Small intestine (tissue), 7 donors: ENCODE measurements at regions not wholly inside any gene's neighbourhood (a gene's known extent, or its start where the extent isn't known, plus 50 kb on each side); places are given as distances from the start of the nearest gene placed in this dataset.

Experiments
- DNase-seq, 2 donors: peaks; one replicate each; pipeline versions ENCODE4 v3.0.0 to v3.0.0-alpha.2; 2013
- FAIRE-seq: peaks from 2 replicates; lab custom pipeline; 2012; peaks lifted over from hg19 to GRCh38; lab: Jason Lieb, UNC
- H3K27ac ChIP-seq, 3 donors: one replicate each; pipeline ENCODE4 v1.5.1; 2013; ENCODE audit warnings: low read length in 2 of 3, mild to moderate bottlenecking in 2 of 3, control low read depth in 1 of 3, inconsistent platforms in 1 of 3, low read depth in 1 of 3, moderate library complexity in 1 of 3
- H3K27me3 ChIP-seq, 3 donors: one replicate each; pipeline ENCODE4 v1.6.1; 2013; ENCODE audit warnings: low read length in 3 of 3, inconsistent platforms in 1 of 3; ENCODE audit not compliant: control insufficient read depth in 3 of 3, insufficient read depth in 3 of 3
- H3K36me3 ChIP-seq, 3 donors: one replicate each; pipeline ENCODE4 v1.6.1; 2013; ENCODE audit warnings: low read length in 3 of 3, inconsistent platforms in 1 of 3, low read depth in 1 of 3, mild to moderate bottlenecking in 1 of 3, moderate library complexity in 1 of 3; ENCODE audit not compliant: control insufficient read depth in 3 of 3, insufficient read depth in 2 of 3
- H3K4me1 ChIP-seq, 3 donors: one replicate each; pipeline ENCODE4 v1.6.1; 2013; ENCODE audit warnings: low read length in 2 of 3, inconsistent platforms in 1 of 3, low read depth in 1 of 3, mild to moderate bottlenecking in 1 of 3, moderate library complexity in 1 of 3; ENCODE audit not compliant: control insufficient read depth in 3 of 3, insufficient read depth in 2 of 3
- H3K4me3 ChIP-seq, 3 donors: one replicate each; pipeline ENCODE4 v1.5.1; 2013; ENCODE audit warnings: low read length in 3 of 3, control low read depth in 1 of 3, inconsistent platforms in 1 of 3, low read depth in 1 of 3, mild to moderate bottlenecking in 1 of 3, moderate library complexity in 1 of 3
- H3K9me3 ChIP-seq, 2 donors: one replicate each; pipeline ENCODE4 v1.6.1; 2013; ENCODE audit warnings: low read depth in 1 of 2, low read length in 1 of 2; ENCODE audit not compliant: control insufficient read depth in 2 of 2, insufficient read depth in 1 of 2
- WGBS, 3 donors: extraction: QIAGEN DNeasy Blood & Tissue Kit; methylation state at CpG; one replicate each; pipeline ENCODE4 v1.1.7; 2013; 5-methylcytosine and 5-hydroxymethylcytosine counted together
- donor health status: healthy with polysubstance abuse.
- donor health status: control.
- donor health status: control.
- donor health status: Bipolar disorder and iron deficiency.
- donor health status: healthy.

GRCh38 chr18:75760208-75760607 is 332.7 kb upstream of the SMIM21 start:
- no peaks in the 10 kb centered on the region for H3K36me3 ChIP-seq
- no peak for FAIRE-seq
- WGBS, 3 donors, result 59 to 69% (median 67%) methylated on average over 1 of the region's 1 CpG
- DNase-seq, result no peak
- H3K27me3 ChIP-seq, result no peaks in the 10 kb centered on the region
- no peaks in the 10 kb centered on the region for H3K4me1 ChIP-seq
- no peaks in the 10 kb centered on the region for H3K9me3 ChIP-seq
- no peak overlapping the region for H3K27ac ChIP-seq
- H3K4me3 ChIP-seq, result no peak overlapping the region

GRCh38 chr18:75757951-75758350 is 330.4 kb upstream of the SMIM21 start:
- H3K27ac ChIP-seq, result no peak overlapping the region
- 64 to 66% (median 66%) methylated on average over 7 of the region's 7 CpGs for WGBS, 3 donors
- H3K4me1 ChIP-seq, result no peaks in the 10 kb centered on the region
- DNase-seq, result no peak
- H3K4me3 ChIP-seq, result no peak overlapping the region
- no peaks in the 10 kb centered on the region for H3K9me3 ChIP-seq
- no peaks in the 10 kb centered on the region for H3K27me3 ChIP-seq
- no peak for FAIRE-seq
- H3K36me3 ChIP-seq, result no peaks in the 10 kb centered on the region

GRCh38 chr18:75754433-75754832 is 326.9 kb upstream of the SMIM21 start:
- Histone ChIP-seq H3K9me3 (no peaks in the 10 kb centered on the region), H3K27me3 (no peaks in the 10 kb centered on the region), H3K4me3 (no peak overlapping the region), H3K4me1 (no peaks in the 10 kb centered on the region), H3K36me3 (no peaks in the 10 kb centered on the region), H3K27ac (no peak overlapping the region)
- DNase-seq (no peak), FAIRE-seq (no peak)
- WGBS, 3 donors, result 51 to 72% (median 59%) methylated on average over 3 of the region's 3 CpGs

GRCh38 chr18:75753753-75754152 is 326.2 kb upstream of the SMIM21 start:
- no peaks in the 10 kb centered on the region for H3K36me3 ChIP-seq
- no peaks in the 10 kb centered on the region for H3K4me1 ChIP-seq
- no peaks in the 10 kb centered on the region for H3K27me3 ChIP-seq
- 87 to 90% (median 89%) methylated on average over 3 of the region's 3 CpGs for WGBS, 3 donors
- FAIRE-seq, result no peak
- H3K4me3 ChIP-seq, result no peak overlapping the region
- H3K27ac ChIP-seq, result no peak overlapping the region
- no peak for DNase-seq
- no peaks in the 10 kb centered on the region for H3K9me3 ChIP-seq

GRCh38 chr18:75752740-75753263 is 325.3 kb upstream of the SMIM21 start:
- WGBS, 3 donors, result 70 to 78% (median 75%) methylated on average over 11 of the region's 11 CpGs
- Histone ChIP-seq H3K36me3 (no peaks in the 10 kb centered on the region), H3K4me3 (no peak overlapping the region), H3K4me1 (no peaks in the 10 kb centered on the region), H3K27me3 (no peaks in the 10 kb centered on the region), H3K9me3 (no peaks in the 10 kb centered on the region), H3K27ac (no peak overlapping the region)
- FAIRE-seq (no peak), DNase-seq (no peak)

- Histone ChIP-seq H3K27me3 (no peaks in the 10 kb centered on the region), H3K36me3 (no peaks in the 10 kb centered on the region), H3K9me3 (no peaks in the 10 kb centered on the region), H3K27ac (no peak overlapping the region), H3K4me1 (no peaks in the 10 kb centered on the region), H3K4me3 (no peak overlapping the region)
- WGBS, 3 donors, result 76 to 85% (median 77%) methylated on average over 7 of the region's 7 CpGs
- FAIRE-seq (no peak), DNase-seq (no peak)
Observed at GRCh38 chr18:75745147-75745546, 317.6 kb upstream of the SMIM21 start.

GRCh38 chr18:75742516-75742915 is 315.0 kb upstream of the SMIM21 start:
- Histone ChIP-seq H3K27ac (no peak overlapping the region), H3K9me3 (peaks cover 0 to 3% of the 10 kb centered on the region in 2 donors), H3K4me1 (no peaks in the 10 kb centered on the region), H3K36me3 (no peaks in the 10 kb centered on the region), H3K27me3 (no peaks in the 10 kb centered on the region), H3K4me3 (no peak overlapping the region)
- 48 to 71% (median 62%) methylated on average over 4 of the region's 4 CpGs for WGBS, 3 donors
- FAIRE-seq (no peak), DNase-seq (no peak)

- FAIRE-seq (no peak), DNase-seq (no peak)
- Histone ChIP-seq H3K27me3 (no peaks in the 10 kb centered on the region), H3K4me3 (no peak overlapping the region), H3K27ac (no peak overlapping the region), H3K9me3 (peaks cover 0 to 14% of the 10 kb centered on the region in 2 donors), H3K4me1 (no peaks in the 10 kb centered on the region), H3K36me3 (no peaks in the 10 kb centered on the region)
- 54 to 67% (median 65%) methylated on average over 7 of the region's 7 CpGs for WGBS, 3 donors
Observed at GRCh38 chr18:75739682-75740081, 312.2 kb upstream of the SMIM21 start.

- Histone ChIP-seq H3K36me3 (no peaks in the 10 kb centered on the region), H3K4me3 (no peak overlapping the region), H3K27me3 (no peaks in the 10 kb centered on the region), H3K27ac (no peak overlapping the region), H3K9me3 (peaks cover 0 to 14% of the 10 kb centered on the region in 2 donors), H3K4me1 (no peaks in the 10 kb centered on the region)
- no peak for FAIRE-seq
- WGBS, 3 donors, result 85 to 97% (median 94%) methylated on average over 2 of the region's 2 CpGs
- DNase-seq, result no peak
Observed at GRCh38 chr18:75735291-75735690, 307.8 kb upstream of the SMIM21 start.
